Astrocyte (in vitro differentiated cells and primary cell): ENCODE measurements at regions not wholly inside any gene's neighbourhood (a gene's known extent, or its start where the extent isn't known, plus 50 kb on each side); places are given as distances from the start of the nearest gene placed in this dataset.

Source experiments
- CTCF ChIP-seq: IDR thresholded peaks from 2 replicates; pipeline ENCODE4 v1.5.1; 2011; ENCODE audit warnings: low read depth, mild to moderate bottlenecking, inconsistent platforms, low read length, moderate library complexity; ENCODE audit not compliant: insufficient read depth
- EZH2 ChIP-seq: IDR thresholded peaks from 2 replicates; pipeline ENCODE4 v1.6.1; 2012; ENCODE audit warnings: mild to moderate bottlenecking, low read length, inconsistent platforms; ENCODE audit not compliant: insufficient read depth

GRCh38 chr15:56805466-56806147 is 72.3 kb upstream of the ZNF280D start:
- TF ChIP-seq CTCF (no peak), EZH2 (no peak)
